Stomach (tissue), 4 donors: ENCODE measurements at regions not wholly inside any gene's neighbourhood (a gene's known extent, or its start where the extent isn't known, plus 50 kb on each side); places are given as distances from the start of the nearest gene placed in this dataset.

Source experiments
- POLR2A ChIP-seq, 4 donors: fragments of 450-650 bp; IDR thresholded peaks; one replicate each; pipeline ENCODE4 v1.6.1; 2016; ENCODE audit warnings: antibody characterized with exemption in 4 of 4, control low read depth in 2 of 4, mild to moderate bottlenecking in 1 of 4, moderate library complexity in 1 of 4
- POLR2AphosphoS5 ChIP-seq, 3 donors: sonication (generic); formaldehyde crosslinking; IDR thresholded peaks; one replicate each; pipeline ENCODE4 v1.6.1; 2016; ENCODE audit warnings: antibody characterized with exemption in 3 of 3
- TF ChIP-seq, protein P1 (sequence below), 7 experiments: fragments of 450-650 bp in 4 of 7; fragments of 200-600 bp in 3 of 7; sonication (generic) in 3 of 7; IDR thresholded peaks; one replicate each; pipeline ENCODE4 v1.5.1; 2016 to 2019; ENCODE audit warnings: antibody characterized with exemption in 7 of 7, control low read depth in 2 of 7, mild to moderate bottlenecking in 1 of 7

DNA sequence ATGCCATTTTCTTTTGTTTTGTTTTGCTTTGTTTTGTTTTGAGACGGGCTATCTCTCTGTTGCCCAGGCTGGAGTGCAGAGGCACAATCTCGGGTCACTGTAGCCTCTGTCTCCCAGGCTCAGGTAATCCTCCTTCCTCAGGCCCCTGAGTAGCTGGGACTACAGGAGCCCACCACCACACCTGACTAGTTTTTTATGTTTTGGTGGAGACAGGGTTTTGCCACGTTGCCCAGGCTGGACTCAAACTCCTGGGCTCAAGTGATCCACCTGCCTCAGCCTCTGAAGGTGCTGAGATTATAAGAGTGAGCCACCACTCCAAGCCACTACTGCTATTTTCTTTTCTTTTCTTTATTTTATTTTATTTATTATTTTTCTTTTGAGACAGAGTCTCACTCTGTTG is 54.0 kb upstream of the S1PR3 start:
- TF ChIP-seq, protein P1, sequence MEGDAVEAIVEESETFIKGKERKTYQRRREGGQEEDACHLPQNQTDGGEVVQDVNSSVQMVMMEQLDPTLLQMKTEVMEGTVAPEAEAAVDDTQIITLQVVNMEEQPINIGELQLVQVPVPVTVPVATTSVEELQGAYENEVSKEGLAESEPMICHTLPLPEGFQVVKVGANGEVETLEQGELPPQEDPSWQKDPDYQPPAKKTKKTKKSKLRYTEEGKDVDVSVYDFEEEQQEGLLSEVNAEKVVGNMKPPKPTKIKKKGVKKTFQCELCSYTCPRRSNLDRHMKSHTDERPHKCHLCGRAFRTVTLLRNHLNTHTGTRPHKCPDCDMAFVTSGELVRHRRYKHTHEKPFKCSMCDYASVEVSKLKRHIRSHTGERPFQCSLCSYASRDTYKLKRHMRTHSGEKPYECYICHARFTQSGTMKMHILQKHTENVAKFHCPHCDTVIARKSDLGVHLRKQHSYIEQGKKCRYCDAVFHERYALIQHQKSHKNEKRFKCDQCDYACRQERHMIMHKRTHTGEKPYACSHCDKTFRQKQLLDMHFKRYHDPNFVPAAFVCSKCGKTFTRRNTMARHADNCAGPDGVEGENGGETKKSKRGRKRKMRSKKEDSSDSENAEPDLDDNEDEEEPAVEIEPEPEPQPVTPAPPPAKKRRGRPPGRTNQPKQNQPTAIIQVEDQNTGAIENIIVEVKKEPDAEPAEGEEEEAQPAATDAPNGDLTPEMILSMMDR (IDR thresholded peaks at IDR 0.05), result no peak
- TF ChIP-seq POLR2AphosphoS5 (IDR thresholded peaks at IDR 0.05) (no peak), POLR2A (IDR thresholded peaks at IDR 0.05) (no peak)
